Kidney glomerular epithelial cell (primary cell): ENCODE measurements at regions not wholly inside any gene's neighbourhood (a gene's known extent, or its start where the extent isn't known, plus 50 kb on each side); places are given as distances from the start of the nearest gene placed in this dataset.
A peak's percentile ranks its signal among the peaks of the same experiment; 100 is the strongest.
"Not testable (repeated sequence)": the region's sequence is repeated elsewhere in the genome, so short reads cannot be mapped to it uniquely, and the experiment has no call there.

ENCODE experiments used
- DNase-seq: peaks from one replicate; lab custom pipeline; 2025; lab: John Stamatoyannopoulos, UW

DNA sequence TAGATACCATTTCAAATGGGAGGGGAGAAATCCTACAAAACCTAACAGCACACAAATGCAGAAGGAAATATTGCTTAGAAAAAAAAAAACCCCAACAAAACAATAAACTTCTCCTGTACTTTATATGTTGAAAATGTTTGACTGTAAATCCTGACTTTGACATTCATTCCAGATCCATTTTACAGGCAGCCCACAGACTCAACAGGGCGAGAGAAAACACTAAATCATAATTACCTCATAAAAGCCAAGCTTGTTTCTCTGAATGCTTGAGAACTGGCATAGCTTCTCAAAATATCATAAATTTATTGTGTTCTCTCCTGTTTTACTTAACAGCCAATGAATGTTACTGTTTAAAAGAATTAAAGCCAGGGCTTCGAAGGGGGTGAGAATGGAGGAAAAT lies 273.2 kb downstream of the CD83 start:
- DNase-seq = no peak

DNA sequence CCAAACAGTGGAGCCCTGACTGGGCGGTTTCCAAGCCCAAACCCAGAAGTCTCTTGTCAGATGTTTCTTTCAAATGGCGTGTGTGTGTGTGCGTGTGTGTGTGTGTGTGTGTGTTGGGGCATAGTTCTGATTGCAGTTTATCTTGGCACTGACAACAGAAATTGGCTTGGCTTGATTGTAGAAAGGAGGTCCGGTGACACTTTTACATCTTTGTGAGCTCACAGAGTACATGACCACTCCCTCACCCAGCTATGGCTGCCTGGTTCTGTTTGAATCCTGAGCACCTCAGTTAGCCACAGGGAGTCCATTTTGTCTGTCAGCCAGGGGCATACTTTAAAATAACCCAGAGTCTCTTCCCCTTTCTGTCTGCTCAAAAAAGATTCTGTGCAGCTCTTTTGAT lies 276.3 kb downstream of the CD83 start:
- no peak for DNase-seq

DNA sequence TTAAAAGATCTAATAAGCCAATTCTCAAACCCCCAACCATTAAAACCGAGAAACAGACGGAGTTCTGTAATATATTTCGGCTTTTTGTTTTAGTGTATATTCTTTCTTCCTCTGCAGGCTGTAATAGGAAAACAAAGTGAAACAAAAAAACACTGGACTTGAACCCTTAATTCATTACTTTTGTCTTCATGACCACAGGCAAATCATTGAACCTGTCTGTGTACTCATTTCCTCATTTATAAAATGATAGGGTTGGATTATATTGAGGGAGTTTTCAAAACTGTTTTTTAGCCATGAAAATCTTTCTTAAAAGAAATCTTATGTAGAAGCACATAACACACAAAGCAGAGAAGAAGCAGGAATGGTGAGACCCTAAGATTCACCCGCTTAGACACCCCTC lies 278.8 kb downstream of the CD83 start:
- DNase-seq = no peak

DNA sequence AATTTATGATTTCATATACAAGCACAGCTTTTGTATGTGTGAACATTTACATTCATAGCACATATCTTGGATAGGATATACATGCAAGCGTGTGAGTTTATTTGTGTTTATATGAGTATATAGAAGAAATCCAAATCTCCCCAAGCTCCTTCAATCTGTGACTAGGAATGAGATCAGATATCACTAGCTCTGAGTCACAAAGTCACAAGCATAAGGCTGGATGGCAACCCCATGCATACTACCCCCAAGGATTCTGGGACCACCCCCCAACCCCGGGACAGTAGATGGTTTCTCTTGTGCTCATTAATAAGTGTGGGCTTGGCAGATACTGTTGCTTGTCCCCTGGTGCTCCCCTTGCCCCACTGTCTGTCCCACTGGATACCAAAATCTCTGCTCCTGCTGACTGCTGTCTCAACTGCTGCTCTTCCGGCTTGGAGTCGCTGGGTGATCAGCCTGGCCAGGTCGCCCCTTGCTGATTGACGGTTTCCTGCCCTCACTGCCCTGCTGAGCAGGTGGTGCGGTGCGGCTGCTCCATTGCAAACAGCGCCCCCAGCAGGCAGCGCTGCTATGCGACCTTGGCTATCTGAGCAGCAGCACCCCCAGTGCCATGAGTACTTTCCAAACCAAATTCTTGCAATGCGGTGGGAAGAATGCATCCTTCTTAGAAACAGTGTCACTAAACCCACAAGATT lies 279.4 kb downstream of the CD83 start:
- no peak for DNase-seq

DNA sequence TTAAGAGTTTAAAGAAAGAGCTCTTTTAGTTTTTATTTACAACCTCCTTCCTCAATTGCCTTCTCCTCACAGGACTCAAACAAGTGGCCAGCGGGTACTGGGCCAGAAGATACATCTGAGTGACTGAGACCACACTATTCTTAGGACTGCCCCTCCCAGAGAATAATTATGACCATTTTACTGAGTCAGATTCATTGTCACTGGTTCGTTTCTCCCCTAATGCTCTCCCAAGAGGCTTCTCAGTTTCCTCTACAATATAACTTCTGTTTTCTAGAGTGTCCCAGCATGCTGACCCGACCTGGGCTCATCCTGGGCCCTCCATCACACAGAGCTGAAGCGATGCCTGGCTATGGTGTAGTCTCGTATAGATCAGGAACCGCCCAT lies 279.9 kb downstream of the CD83 start:
- no peak for DNase-seq

DNA sequence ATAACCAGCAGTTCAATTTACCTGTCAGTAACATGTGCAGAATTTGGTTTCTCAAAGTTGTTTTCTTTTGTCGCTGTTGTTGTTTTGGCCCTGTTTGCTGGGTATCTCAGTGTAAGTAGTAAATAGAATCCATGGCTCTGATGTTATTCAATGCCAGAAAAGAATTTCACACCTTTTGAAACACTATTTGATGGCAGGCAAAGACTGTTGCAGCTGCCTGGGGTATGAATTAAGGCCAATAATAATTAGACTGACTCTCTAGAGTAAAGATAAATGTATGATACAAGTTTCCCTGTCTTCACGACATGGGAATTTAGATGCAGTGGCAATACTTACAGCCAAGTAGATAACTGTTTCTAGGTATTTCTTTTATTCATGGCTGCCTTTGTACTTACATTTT lies 281.4 kb downstream of the CD83 start:
- DNase-seq = no peak

DNA sequence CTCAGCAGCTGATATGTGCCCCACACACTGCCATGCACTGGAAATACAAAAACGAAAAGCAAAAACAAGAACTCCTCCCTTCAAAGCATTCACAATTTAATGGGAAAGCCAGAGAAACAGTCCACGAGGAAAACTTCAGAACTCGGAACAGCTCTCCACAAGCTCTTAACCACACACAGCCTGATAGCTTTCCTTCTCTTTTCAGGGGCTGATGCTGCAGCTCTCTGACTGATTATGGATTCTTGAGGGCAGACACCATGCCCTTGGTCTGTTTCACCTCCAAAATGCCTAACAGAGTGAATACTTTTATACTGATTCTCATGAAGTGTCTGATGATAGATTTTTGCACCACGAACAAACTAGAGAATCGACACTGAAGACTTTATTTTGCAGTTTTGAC lies 282.1 kb downstream of the CD83 start:
- DNase-seq = no peak

DNA sequence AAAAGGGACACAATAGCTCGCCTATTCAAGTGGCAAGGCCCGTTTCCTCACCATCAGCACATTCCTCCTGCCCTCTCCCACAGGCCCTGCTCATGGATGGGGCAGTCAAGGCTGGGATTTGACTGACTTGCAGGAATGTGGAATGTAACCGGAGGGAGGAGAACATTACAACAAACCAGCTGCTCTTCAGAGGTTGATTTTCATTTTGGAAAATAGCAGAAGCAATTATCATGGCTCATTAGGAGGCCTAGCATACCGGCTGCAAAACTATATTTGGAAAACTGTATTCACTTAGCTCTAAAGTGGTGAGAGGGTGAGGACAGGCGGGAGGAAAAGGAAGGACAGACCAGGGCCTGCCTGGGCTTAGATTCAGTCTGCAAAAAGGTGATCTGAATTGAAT lies 283.7 kb downstream of the CD83 start:
- DNase-seq = peak; percentile 55

DNA sequence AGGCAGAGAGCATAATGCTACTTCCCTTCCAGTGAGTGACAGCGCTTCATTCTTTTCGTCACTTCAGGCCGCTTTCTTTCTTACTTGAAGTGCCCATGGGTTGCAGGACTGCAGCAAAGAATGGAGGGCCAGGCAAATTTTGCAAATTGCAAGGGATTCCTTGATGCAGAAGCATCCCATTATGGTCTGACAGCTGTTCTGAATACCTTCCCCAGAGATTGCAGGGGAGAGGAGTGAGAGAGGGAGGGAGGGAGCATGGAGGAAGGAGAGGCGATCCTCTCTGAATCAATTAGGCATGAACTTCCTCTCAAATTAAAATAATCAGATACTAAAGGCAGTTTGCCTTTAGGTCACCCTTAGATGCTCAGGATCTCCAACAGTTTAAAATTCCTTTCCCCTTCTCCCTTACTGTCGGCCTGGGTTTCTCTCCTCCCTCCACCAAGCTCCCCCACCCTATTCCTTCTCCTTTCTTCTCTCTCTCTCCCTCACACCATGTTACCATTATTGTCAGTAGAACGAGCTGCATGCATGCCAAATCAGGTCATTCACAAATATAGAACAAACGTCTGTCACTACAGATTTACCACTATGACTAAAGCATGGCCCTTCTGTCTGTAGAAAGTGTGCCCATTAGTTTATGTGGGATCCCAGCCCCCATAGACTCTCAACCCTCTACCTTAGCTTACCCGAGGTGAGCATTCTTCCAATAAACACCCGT lies 289.2 kb downstream of the CD83 start:
- DNase-seq = no peak

DNA sequence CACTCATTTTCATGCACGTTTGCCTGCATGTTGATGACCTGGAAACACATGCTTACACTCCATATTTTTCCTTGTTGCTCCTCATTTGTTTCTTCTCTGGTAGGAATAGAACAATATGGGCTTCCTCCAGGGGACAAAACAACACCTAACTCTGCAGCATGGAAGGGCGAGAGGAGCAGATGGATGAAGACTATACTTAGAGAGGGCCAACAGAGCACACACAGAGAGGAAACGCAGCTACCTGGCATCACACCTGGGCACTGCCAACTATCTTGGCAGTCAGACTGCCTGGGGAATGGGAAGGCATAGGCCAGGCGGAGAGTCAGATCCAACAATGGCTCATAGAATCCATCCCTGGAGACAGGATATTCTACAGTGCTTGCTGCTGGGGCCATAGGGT lies 290.9 kb downstream of the CD83 start:
- no peak for DNase-seq

DNA sequence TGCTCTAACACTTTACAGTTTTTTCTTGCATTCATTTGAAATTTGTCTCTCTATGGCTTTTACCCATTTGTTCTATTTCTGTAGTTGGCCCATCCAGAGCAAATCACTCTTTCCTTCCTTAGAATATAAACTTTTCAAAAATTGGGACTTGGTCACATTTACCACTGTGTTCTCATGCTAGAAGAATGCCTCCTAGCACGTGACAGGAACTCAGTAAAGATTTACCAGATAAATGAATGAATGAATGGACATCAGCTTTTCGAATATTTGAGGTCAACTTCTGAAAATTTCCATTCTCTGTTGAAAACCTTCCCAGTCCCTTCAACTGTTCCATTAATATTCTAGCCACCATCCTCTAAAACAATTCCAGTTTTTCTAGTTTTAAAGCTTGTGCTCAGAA lies 294.5 kb downstream of the CD83 start:
- DNase-seq = no peak

DNA sequence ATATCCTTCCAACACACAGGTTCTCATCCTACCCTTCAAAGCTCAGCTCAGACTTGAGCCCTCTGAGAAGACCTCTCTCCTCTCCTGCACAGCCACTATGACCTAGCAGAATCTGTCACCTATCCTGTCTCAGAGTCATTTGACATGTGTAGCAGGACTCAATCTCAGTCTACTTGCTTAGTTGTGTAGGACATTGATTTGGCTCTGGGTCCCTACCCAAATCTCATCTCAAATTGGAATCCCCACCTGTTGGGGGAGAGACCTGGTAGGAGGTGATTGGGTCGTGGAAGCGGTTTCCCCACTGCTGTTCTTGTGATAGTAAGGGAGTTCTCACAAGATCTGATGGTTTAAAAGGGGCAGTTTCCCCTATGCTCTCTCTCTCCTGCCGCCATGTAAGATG lies 297.9 kb downstream of the CD83 start:
- DNase-seq = no peak

DNA sequence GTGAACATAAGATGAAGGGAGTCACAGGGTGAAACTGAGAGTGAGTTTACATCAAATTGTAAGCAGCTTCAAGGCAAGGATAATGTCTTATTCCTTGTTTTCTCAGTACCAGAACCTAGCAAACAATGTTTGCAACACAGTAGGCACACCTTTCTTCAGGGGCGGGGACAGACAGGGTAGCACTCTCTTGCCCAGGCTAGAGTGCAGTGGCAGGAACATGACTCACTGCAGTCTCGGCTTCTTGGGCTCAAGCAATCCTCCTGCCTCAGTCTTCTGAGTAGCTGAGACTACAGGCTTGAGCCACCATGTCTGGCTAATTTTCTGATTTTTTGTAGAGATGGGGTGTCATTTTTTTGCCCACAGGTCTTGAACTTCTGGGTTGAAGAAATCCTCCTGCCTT lies 299.8 kb downstream of the CD83 start:
- DNase-seq = no peak

DNA sequence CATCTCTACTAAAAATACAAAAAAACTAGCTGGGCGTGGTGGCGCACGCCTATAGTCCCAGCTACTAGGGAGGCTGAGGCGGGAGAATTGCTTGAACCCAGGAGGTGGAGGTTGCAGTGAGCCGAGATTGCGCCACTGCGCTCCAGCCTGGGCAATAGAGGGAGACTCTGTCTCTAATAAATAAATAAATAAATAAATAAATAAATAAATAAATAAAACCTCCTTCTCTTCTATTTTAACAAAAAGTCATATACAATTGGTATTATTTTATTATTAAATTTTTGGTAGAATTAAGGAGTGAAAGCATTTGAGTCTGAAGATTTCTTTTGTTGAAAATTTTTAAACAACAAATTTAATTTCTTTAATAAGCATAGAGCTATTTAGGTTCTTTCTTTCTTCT lies 301.7 kb downstream of the CD83 start:
- not testable (repeated sequence) for DNase-seq

DNA sequence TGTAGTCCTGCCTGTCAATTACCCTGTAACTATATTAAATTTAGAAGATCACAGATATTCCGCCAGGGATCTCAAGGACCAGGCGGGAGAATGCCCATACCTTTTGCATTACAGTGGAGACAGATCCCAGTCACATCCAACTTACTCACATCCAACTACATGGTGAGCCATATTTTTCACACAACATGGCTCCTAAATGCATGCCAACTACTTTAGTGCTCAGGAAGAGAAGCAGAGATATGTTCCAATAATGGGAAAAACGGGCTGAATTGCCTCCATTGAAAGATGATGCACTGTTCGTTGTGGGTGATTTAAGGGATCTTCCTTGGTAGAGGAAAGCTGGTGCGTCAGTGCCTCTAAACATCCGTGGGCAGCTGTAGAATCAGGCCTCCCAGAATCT lies 304.5 kb downstream of the CD83 start:
- DNase-seq = no peak

DNA sequence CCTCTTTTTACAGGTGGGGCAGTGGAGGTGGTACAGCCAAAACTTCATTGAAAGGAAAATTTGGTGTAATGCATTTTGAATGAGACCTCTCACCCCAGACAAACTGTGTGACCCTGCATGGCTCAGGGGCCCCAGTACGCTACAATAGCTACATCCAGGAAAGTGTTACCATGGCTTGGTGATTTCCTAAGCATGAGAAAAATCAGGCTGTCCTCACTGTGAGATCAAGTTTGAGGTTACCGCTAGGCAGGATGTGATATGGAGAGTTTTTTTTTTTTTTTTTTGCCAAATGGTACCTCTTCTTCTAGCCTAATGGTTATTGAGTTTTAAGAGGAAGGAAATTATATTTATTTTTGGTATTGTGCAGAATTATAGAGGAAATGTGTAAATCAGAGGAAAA lies 305.3 kb downstream of the CD83 start:
- no peak for DNase-seq

DNA sequence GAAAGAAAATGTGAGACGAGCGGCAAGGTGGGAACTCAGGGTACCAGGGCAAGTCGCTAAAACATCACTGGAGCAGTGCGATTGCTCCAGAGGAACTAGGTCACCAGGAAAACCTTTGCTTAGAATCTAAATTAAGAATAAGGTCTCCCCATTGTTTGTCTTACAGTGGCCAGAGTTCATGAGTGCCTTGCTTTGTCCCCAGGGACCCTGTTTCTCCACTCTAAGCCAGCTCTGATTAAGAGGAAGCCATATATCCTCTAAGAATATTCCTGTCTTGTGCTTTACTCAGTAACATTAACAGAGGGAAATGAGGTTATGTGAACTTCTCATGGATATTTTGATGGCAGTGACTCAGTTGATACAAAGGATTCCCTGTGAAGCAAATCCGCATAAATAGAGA lies 305.8 kb downstream of the CD83 start:
- no peak for DNase-seq

DNA sequence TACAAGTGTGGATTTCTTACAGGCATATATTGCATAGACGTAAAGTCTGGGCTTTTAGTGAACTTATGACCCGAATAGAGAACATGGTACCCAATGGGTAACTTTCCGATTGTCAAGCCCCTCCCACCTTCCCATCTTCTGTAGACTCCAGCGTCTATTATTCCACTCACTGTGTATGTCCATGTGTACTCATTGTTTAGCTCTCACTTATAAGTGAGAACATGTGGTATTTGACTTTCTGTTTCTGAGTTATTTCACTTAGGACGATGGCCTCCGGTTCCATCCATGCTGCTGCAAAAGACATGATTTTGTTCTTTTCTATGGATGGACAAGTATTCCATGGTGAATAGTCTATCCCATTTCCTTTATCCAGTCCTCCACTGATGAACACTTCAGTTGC lies 306.4 kb downstream of the CD83 start:
- no peak for DNase-seq

DNA sequence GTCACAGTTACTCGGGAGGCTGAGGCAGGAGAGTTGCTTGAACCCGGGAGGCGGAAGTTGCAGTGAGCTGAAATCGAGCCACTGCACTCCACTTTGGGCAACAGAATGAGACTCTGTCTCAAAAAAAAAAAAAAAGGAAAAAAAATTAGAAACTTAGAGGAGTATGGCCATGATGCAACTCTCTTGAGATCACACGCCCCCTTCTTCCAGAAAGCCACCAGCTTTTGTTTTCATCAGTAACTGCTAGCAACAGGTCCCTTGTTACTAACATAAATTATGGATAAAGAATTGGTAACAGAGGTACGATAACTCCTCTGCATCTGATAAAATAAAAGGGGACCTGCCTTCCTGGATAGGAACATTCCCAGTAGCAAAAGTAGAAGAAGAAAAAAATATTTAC lies 308.2 kb downstream of the CD83 start:
- DNase-seq = no peak

DNA sequence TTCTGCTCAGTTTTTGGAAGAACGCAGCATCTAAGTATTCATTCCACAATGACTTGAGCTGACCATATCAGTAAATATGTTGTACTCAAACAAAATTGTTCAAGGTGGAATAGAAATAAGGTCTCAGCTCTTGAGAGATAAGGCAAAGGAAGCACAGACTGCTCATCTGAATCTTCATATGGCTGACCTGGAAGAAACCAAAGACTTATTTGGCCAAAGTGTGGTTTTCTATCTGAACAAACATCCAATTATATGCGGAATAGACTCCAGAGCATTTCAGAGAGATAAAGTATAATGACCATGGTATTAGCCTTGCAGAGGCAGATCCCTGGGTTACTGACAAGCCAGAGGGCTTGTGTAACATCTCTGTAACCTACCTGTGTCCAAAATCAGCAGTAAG lies 308.7 kb downstream of the CD83 start:
- no peak for DNase-seq

DNA sequence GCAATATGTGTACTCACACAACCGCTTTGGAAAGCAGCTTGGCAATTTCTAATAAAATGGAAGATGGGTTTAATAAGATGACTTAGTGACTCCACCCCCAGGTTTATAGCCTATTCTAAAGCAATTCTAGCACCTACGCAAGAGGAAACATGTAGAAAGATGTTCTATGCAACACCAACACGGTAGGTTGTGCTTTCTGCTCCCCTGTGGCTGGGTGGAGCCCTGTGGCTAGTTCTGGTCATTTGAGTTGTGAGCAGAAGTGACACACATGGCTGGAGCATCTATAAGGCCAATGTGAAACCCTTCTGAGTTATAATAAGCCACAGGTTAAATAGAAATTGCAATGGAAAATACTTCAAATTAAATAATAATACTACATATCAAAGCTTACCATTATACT lies 310.7 kb downstream of the CD83 start:
- DNase-seq = no peak

DNA sequence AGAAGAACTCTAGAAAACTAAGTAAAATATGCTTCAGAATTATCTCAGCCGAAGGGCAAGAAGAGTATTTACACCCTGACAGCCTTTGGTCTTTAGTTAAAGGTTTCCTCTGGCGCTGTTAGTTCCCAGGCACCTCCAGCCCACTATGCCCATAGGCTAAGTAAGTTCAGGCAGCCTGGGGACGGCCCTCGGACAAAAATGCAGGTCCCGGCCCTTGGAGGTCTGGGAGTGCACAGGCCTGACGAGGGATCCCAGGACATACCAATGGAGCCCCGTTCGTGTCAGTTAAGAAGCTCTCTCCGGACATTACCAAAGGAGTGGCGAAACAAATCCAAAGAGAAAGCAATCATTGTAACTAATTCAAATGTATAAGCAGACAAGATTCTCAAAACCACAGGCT lies 311.8 kb downstream of the CD83 start:
- no peak for DNase-seq

DNA sequence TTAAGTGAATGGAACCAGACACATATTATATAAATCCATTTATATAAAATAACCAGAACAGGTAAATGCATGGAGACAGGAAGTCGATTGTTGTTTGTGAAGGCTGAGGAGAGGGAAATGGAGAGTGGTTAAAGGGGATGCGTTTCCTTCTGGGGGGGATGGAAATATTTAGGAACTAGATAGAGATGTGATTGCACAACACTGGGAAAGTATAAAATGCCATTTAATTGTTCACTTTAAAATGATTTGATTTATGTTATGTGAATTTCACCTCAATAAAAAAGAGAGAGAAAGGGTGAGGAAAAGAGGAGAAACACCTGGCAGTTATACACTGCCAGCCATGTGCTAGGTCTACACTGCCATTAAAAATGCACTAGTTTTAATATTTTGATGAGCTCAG lies 312.6 kb downstream of the CD83 start:
- no peak for DNase-seq
